ENCODE measurements at regions not wholly inside any gene's neighbourhood (a gene's known extent, or its start where the extent isn't known, plus 50 kb on each side); places are given as distances from the start of the nearest gene placed in this dataset.

DNA sequence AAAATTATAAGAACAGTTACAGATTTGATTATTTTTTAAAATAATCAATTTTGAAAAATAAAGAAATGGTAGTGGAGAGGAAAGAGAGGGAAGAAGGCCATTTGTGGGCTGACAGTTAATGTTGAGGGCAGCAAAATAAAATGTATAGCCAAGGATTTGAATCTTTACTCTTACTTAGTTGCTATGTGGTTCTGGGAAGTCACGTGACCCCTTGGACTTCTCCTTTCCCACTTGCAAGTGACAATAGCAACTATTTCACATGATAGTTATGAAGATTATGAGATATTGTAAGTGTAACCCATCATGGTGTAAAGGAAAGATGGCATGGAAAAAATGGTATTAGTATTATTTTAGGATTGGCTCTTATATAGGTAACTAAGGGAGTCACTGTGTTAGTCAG lies 567.3 kb upstream of the GHITM start:
- Histone ChIP-seq H2AFZ (ENCODE audit: low read depth, low read length, poor library complexity, severe bottlenecking) (no peak overlapping the region), H3K27ac (ENCODE audit: low read depth, low read length) (no peak overlapping the region), H3K4me2 (ENCODE audit: low read length) (no peak overlapping the region), H4K20me1 (ENCODE audit: insufficient read depth) (no peaks in the 10 kb centered on the region; the same call in 1 of the 2 replicates), H3K36me3 (ENCODE audit: control insufficient read depth in 1 of 2, insufficient read depth in 2 of 2, low read length in 2 of 2) (no peaks in the 10 kb centered on the region), H3K4me1 (ENCODE audit: control insufficient read depth in 1 of 2, insufficient read depth in 2 of 2, low read length in 2 of 2) (no peaks in the 10 kb centered on the region), H3K79me2 (ENCODE audit: insufficient read depth, low read length) (no peaks in the 10 kb centered on the region), H3K9me3 (ENCODE audit: control insufficient read depth in 1 of 2, insufficient read depth in 1 of 2, low read depth in 1 of 2, low read length in 2 of 2) (peaks cover 7 to 9% of the 10 kb centered on the region in 2 experiments; a peak in 2 of 4 replicates), H3K9ac (ENCODE audit: low read length) (no peak overlapping the region), H3K27me3 (ENCODE audit: insufficient read depth, low read length) (no peaks in the 10 kb centered on the region), H3K4me3 (replicated peaks in 1 of 2; ENCODE audit: low read depth in 1 of 2, low read length in 2 of 2) (no peak overlapping the region), H3K9me2 (ENCODE audit: insufficient read depth) (no peaks in the 10 kb centered on the region)
- no TSS peak for BruUV-seq (replicated peaks)
- no peak for DNase-seq (ENCODE audit: low read depth, low spot score)
- intact Hi-C loops (cut with micrococcal nuclease): no loop called here
- ChIA-PET RAD21 (ENCODE audit: low non-redundant PET in 1 of 2, low total read pairs in 2 of 2, uncharacterized antibody in 2 of 2, unreplicated experiment in 2 of 2) (no interaction called here), POLR2A (no interaction called here), CTCF (no interaction called here)
- no peak for ATAC-seq
- no peak for TF ChIP-seq CEBPB (IDR thresholded peaks at IDR 0.05; ENCODE audit: low read depth)
- TF ChIP-seq SIN3A (IDR thresholded peaks at IDR 0.05; ENCODE audit: low read depth): no peak
- TF ChIP-seq ZFX (IDR thresholded peaks at IDR 0.05): no peak
- no peak for TF ChIP-seq CBX3 (IDR thresholded peaks at IDR 0.05; ENCODE audit: low read depth)
- TF ChIP-seq JUND (IDR thresholded peaks at IDR 0.05): no peak
- TF ChIP-seq, protein P1, sequence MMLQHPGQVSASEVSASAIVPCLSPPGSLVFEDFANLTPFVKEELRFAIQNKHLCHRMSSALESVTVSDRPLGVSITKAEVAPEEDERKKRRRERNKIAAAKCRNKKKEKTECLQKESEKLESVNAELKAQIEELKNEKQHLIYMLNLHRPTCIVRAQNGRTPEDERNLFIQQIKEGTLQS (IDR thresholded peaks at IDR 0.05): no peak
- TF ChIP-seq EZH2phosphoT487 (IDR thresholded peaks at IDR 0.05; ENCODE audit: borderline replicate concordance): no peak
- no peak for TF ChIP-seq SP1 (IDR thresholded peaks at IDR 0.05; ENCODE audit: low read depth)
- no peak for TF ChIP-seq EZH2 (IDR thresholded peaks at IDR 0.05)
- TF ChIP-seq POLR2A (IDR thresholded peaks at IDR 0.05; ENCODE audit: borderline replicate concordance, extremely low read depth, insufficient read depth, insufficient read length): no peak
- TF ChIP-seq, protein P2, sequence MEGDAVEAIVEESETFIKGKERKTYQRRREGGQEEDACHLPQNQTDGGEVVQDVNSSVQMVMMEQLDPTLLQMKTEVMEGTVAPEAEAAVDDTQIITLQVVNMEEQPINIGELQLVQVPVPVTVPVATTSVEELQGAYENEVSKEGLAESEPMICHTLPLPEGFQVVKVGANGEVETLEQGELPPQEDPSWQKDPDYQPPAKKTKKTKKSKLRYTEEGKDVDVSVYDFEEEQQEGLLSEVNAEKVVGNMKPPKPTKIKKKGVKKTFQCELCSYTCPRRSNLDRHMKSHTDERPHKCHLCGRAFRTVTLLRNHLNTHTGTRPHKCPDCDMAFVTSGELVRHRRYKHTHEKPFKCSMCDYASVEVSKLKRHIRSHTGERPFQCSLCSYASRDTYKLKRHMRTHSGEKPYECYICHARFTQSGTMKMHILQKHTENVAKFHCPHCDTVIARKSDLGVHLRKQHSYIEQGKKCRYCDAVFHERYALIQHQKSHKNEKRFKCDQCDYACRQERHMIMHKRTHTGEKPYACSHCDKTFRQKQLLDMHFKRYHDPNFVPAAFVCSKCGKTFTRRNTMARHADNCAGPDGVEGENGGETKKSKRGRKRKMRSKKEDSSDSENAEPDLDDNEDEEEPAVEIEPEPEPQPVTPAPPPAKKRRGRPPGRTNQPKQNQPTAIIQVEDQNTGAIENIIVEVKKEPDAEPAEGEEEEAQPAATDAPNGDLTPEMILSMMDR (IDR thresholded peaks at IDR 0.05 in 2 of 3, conservative IDR thresholded peaks at IDR 0.05 in 1 of 3; ENCODE audit: borderline replicate concordance in 1 of 3, insufficient read depth in 1 of 3, low read depth in 2 of 3, low read length in 2 of 3): no peak
- TF ChIP-seq, protein P3, sequence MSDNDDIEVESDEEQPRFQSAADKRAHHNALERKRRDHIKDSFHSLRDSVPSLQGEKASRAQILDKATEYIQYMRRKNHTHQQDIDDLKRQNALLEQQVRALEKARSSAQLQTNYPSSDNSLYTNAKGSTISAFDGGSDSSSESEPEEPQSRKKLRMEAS (IDR thresholded peaks at IDR 0.05): no peak
- TF ChIP-seq POLR2AphosphoS5 (IDR thresholded peaks at IDR 0.05; ENCODE audit: low read depth, low read length): no peak
- TF ChIP-seq SRF (IDR thresholded peaks at IDR 0.05; ENCODE audit: low read depth): no peak
- TF ChIP-seq, protein P4, sequence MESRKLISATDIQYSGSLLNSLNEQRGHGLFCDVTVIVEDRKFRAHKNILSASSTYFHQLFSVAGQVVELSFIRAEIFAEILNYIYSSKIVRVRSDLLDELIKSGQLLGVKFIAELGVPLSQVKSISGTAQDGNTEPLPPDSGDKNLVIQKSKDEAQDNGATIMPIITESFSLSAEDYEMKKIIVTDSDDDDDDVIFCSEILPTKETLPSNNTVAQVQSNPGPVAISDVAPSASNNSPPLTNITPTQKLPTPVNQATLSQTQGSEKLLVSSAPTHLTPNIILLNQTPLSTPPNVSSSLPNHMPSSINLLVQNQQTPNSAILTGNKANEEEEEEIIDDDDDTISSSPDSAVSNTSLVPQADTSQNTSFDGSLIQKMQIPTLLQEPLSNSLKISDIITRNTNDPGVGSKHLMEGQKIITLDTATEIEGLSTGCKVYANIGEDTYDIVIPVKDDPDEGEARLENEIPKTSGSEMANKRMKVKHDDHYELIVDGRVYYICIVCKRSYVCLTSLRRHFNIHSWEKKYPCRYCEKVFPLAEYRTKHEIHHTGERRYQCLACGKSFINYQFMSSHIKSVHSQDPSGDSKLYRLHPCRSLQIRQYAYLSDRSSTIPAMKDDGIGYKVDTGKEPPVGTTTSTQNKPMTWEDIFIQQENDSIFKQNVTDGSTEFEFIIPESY (IDR thresholded peaks at IDR 0.05; ENCODE audit: extremely low read depth, insufficient replicate concordance, low read length): no peak
- no peak for TF ChIP-seq ELF1 (IDR thresholded peaks at IDR 0.05; ENCODE audit: borderline replicate concordance, low read depth)
- TF ChIP-seq ZNF274 (IDR thresholded peaks at IDR 0.05; ENCODE audit: low read depth, low read length): no peak
- TF ChIP-seq TCF7L2 (IDR thresholded peaks at IDR 0.05; ENCODE audit: borderline replicate concordance, extremely low read depth, insufficient read depth, insufficient read length): no peak
- TF ChIP-seq, protein P5, sequence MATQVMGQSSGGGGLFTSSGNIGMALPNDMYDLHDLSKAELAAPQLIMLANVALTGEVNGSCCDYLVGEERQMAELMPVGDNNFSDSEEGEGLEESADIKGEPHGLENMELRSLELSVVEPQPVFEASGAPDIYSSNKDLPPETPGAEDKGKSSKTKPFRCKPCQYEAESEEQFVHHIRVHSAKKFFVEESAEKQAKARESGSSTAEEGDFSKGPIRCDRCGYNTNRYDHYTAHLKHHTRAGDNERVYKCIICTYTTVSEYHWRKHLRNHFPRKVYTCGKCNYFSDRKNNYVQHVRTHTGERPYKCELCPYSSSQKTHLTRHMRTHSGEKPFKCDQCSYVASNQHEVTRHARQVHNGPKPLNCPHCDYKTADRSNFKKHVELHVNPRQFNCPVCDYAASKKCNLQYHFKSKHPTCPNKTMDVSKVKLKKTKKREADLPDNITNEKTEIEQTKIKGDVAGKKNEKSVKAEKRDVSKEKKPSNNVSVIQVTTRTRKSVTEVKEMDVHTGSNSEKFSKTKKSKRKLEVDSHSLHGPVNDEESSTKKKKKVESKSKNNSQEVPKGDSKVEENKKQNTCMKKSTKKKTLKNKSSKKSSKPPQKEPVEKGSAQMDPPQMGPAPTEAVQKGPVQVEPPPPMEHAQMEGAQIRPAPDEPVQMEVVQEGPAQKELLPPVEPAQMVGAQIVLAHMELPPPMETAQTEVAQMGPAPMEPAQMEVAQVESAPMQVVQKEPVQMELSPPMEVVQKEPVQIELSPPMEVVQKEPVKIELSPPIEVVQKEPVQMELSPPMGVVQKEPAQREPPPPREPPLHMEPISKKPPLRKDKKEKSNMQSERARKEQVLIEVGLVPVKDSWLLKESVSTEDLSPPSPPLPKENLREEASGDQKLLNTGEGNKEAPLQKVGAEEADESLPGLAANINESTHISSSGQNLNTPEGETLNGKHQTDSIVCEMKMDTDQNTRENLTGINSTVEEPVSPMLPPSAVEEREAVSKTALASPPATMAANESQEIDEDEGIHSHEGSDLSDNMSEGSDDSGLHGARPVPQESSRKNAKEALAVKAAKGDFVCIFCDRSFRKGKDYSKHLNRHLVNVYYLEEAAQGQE (IDR thresholded peaks at IDR 0.05; ENCODE audit: low read depth): no peak

Data from HCT116 (cell line).